NT2/D1 (cell line): ENCODE measurements at regions not wholly inside any gene's neighbourhood (a gene's known extent, or its start where the extent isn't known, plus 50 kb on each side); places are given as distances from the start of the nearest gene placed in this dataset.

Experiments
- YY1 ChIP-seq: IDR thresholded peaks from 2 replicates; pipeline ENCODE4 v1.6.1; 2011; ENCODE audit not compliant: insufficient read length, insufficient read depth
- ZNF274 ChIP-seq: IDR thresholded peaks from 2 replicates; pipeline ENCODE4 v1.6.1; 2011; ENCODE audit warnings: mild to moderate bottlenecking, low read depth, low read length

DNA sequence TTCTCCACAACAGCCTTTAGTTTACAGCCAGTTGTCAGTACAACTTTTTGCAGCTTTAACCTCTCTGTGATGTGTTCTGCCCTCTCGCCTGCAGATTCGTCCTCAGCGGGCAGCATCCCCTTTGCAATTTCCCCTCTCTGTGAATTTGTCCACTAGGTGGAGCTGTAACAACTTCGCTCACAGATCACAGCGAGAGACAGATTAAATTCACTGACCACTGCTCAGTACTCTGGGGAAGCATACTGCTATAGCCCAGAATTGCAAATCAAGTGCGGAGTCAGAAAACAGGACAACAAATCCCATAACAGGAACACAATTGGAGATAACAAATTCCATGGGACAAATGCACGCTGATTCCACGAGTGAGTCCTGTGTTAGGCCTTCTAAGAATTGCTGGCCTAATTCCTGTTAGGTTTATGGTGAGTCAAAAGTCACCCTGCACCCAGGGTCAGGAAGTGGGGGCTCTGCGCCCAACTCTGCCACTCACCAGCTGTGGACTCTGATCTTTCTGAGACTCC is 2124.9 kb downstream of the MAT2B start:
- TF ChIP-seq YY1 (no peak), ZNF274 (no peak)
